H9 (cell line): ENCODE measurements at regions not wholly inside any gene's neighbourhood (a gene's known extent, or its start where the extent isn't known, plus 50 kb on each side); places are given as distances from the start of the nearest gene placed in this dataset.

Experiments
- DNase-seq: peaks from one replicate; pipeline ENCODE4 v3.0.0-alpha.2; 2017
- H2AFZ ChIP-seq: one replicate; pipeline ENCODE4 v1.6.1; 2013; ENCODE audit warnings: mild to moderate bottlenecking, low read length, control low read depth, moderate library complexity
- H2AK5ac ChIP-seq: 2 replicates; pipeline ENCODE4 v1.6.1; 2013; ENCODE audit warnings: low read length, control low read depth, mixed read lengths; ENCODE audit not compliant: insufficient read length
- H2BK120ac ChIP-seq: one replicate; pipeline ENCODE4 v1.6.1; 2013; ENCODE audit warnings: low read depth, mild to moderate bottlenecking, low read length, control low read depth, inconsistent platforms; ENCODE audit not compliant: poor library complexity, severe bottlenecking
- H2BK12ac ChIP-seq: 2 replicates; pipeline ENCODE4 v1.6.1; 2013; ENCODE audit warnings: low read length, control low read depth, mixed read lengths, low read depth; ENCODE audit not compliant: insufficient read length
- H2BK15ac ChIP-seq: 2 replicates; pipeline ENCODE4 v1.6.1; 2013; ENCODE audit warnings: low read depth, low read length, control low read depth
- H2BK20ac ChIP-seq: one replicate; pipeline ENCODE4 v1.6.1; 2013; ENCODE audit warnings: low read depth, mild to moderate bottlenecking, low read length, control low read depth, inconsistent platforms; ENCODE audit not compliant: poor library complexity, severe bottlenecking
- H2BK5ac ChIP-seq: 2 replicates; pipeline ENCODE4 v1.6.1; 2013; ENCODE audit warnings: low read length, control low read depth, mixed read lengths; ENCODE audit not compliant: insufficient read length
- H3K14ac ChIP-seq: 2 replicates; pipeline ENCODE4 v1.6.1; 2013; ENCODE audit warnings: low read length, control low read depth; ENCODE audit not compliant: insufficient read depth
- H3K18ac ChIP-seq: 2 replicates; pipeline ENCODE4 v1.6.1; 2013; ENCODE audit warnings: low read depth, mild to moderate bottlenecking, mixed read lengths, low read length, control low read depth; ENCODE audit not compliant: insufficient read length
- H3K23ac ChIP-seq: 2 replicates; pipeline ENCODE4 v1.6.1; 2013; ENCODE audit warnings: low read length, control low read depth, mixed read lengths, low read depth; ENCODE audit not compliant: insufficient read length
- H3K23me2 ChIP-seq: 2 replicates; pipeline ENCODE4 v1.6.1; 2013; ENCODE audit warnings: low read depth, mild to moderate bottlenecking, mixed read lengths, low read length, control low read depth; ENCODE audit not compliant: insufficient read length, poor library complexity, severe bottlenecking
- H3K27ac ChIP-seq: 2 replicates; pipeline ENCODE4 v1.5.1; 2013; ENCODE audit warnings: low read length, control low read depth, mixed read lengths, low read depth; ENCODE audit not compliant: insufficient read length
- H3K27me3 ChIP-seq: 2 replicates; pipeline ENCODE4 v1.6.1; 2013; ENCODE audit warnings: low read length, control low read depth, inconsistent platforms; ENCODE audit not compliant: insufficient read depth
- H3K4ac ChIP-seq: 2 replicates; pipeline ENCODE4 v1.6.1; 2013; ENCODE audit warnings: low read depth, mild to moderate bottlenecking, control low read depth, inconsistent platforms, low read length, moderate library complexity
- H3K4me1 ChIP-seq: 2 replicates; pipeline ENCODE4 v1.6.1; 2013; ENCODE audit warnings: low read length, control low read depth, inconsistent platforms; ENCODE audit not compliant: insufficient read depth
- H3K4me2 ChIP-seq: 2 replicates; pipeline ENCODE4 v1.6.1; 2013; ENCODE audit warnings: low read length, control low read depth, mixed read lengths; ENCODE audit not compliant: insufficient read length, insufficient read depth
- H3K56ac ChIP-seq: 2 replicates; pipeline ENCODE4 v1.6.1; 2013; ENCODE audit warnings: low read depth, mild to moderate bottlenecking, mixed read lengths, low read length, control low read depth; ENCODE audit not compliant: insufficient read length
- H3K79me1 ChIP-seq: 2 replicates; pipeline ENCODE4 v1.6.1; 2013; ENCODE audit warnings: low read depth, mild to moderate bottlenecking, moderate library complexity, low read length, control low read depth, inconsistent platforms; ENCODE audit not compliant: insufficient read depth, poor library complexity, severe bottlenecking
- H3K79me2 ChIP-seq: 2 replicates; pipeline ENCODE4 v1.6.1; 2013; ENCODE audit warnings: low read length, control low read depth, inconsistent platforms; ENCODE audit not compliant: insufficient read depth
- H3K9ac ChIP-seq: 2 replicates; pipeline ENCODE4 v1.6.1; 2013; ENCODE audit warnings: low read length, control low read depth, mixed read lengths; ENCODE audit not compliant: insufficient read length; ENCODE audit errors: extremely low read depth
- H3K9me3 ChIP-seq: one replicate; pipeline ENCODE4 v1.6.1; 2013; ENCODE audit warnings: low read depth, low read length, inconsistent platforms; ENCODE audit not compliant: control insufficient read depth
- H3T11ph ChIP-seq: one replicate; pipeline ENCODE4 v1.6.1; 2013; ENCODE audit warnings: mild to moderate bottlenecking, low read length, control low read depth, inconsistent platforms
- H4K20me1 ChIP-seq: one replicate; pipeline ENCODE4 v1.6.1; 2013; ENCODE audit not compliant: control insufficient read depth, insufficient read length, insufficient read depth
- H4K5ac ChIP-seq: 2 replicates; pipeline ENCODE4 v1.6.1; 2013; ENCODE audit warnings: low read depth, mild to moderate bottlenecking, mixed read lengths, low read length, control low read depth; ENCODE audit not compliant: insufficient read length
- H4K8ac ChIP-seq: replicated peaks from 2 replicates; pipeline ENCODE4 v1.6.1; 2013; ENCODE audit warnings: low read length, control low read depth, mixed read lengths, low read depth; ENCODE audit not compliant: insufficient read length
- H4K91ac ChIP-seq: 2 replicates; pipeline ENCODE4 v1.6.1; 2013; ENCODE audit warnings: low read depth, mild to moderate bottlenecking, moderate library complexity, mixed read lengths, low read length, control low read depth; ENCODE audit not compliant: insufficient read length
- H3K27ac Mint-ChIP-seq, 3 experiments: 2 replicates in 2 of 3; 3 replicates in 1 of 3; pipeline ENCODE4 v1.8.0; 2020 to 2021; ENCODE audit warnings: mixed read lengths in 3 of 3, mild to moderate bottlenecking in 1 of 3, moderate library complexity in 1 of 3
- H3K27me3 Mint-ChIP-seq: 2 replicates; pipeline ENCODE4 v1.8.0; 2021; ENCODE audit warnings: low read depth, mild to moderate bottlenecking, moderate library complexity, mixed read lengths
- H3K36me3 Mint-ChIP-seq, 3 experiments: 2 replicates in 2 of 3; 3 replicates in 1 of 3; pipeline ENCODE4 v1.8.0; 2020 to 2021; ENCODE audit warnings: low read depth in 3 of 3, mixed read lengths in 3 of 3; ENCODE audit not compliant: insufficient read depth in 1 of 3
- H3K4me1 Mint-ChIP-seq, 2 experiments: 2 replicates each; pipeline ENCODE4 v1.8.0; 2020; ENCODE audit warnings: mixed read lengths in 2 of 2
- H3K4me3 Mint-ChIP-seq, 2 experiments: 2 replicates in 1 of 2; 3 replicates in 1 of 2; pipeline ENCODE4 v1.8.0; 2020 to 2021; ENCODE audit warnings: mild to moderate bottlenecking in 2 of 2, mixed read lengths in 2 of 2, moderate library complexity in 1 of 2
- H3K9me3 Mint-ChIP-seq, 2 experiments: 2 replicates in 1 of 2; 3 replicates in 1 of 2; pipeline ENCODE4 v1.8.0; 2020; ENCODE audit warnings: mild to moderate bottlenecking in 2 of 2, mixed read lengths in 2 of 2, moderate library complexity in 1 of 2
- CTCF ChIP-seq: fragments of 200-600 bp; sonication (generic); conservative IDR thresholded peaks from 3 replicates; pipeline ENCODE4 v1.8.0; 2021; ENCODE audit warnings: antibody characterized with exemption, mild to moderate bottlenecking
- WGBS: extraction: QIAGEN DNeasy Blood & Tissue Kit; methylation state at CpG from one replicate; pipeline ENCODE4 v1.1.7; 2013; ENCODE audit warnings: missing lambda C conversion rate, low lambda C conversion rate, mixed read lengths; ENCODE audit not compliant: insufficient read length; ENCODE audit errors: extremely low coverage; 5-methylcytosine and 5-hydroxymethylcytosine counted together

- no peak overlapping the region for H3K4me3 Mint-ChIP-seq
- no peak overlapping the region for H2AK5ac ChIP-seq
- no peak overlapping the region for H2BK12ac ChIP-seq
- no peak overlapping the region for H3K4ac ChIP-seq
- no peak overlapping the region for H3K9ac ChIP-seq
- no peak overlapping the region for H3K18ac ChIP-seq
- H4K5ac ChIP-seq, result no peak overlapping the region
- no peak overlapping the region for H2BK120ac ChIP-seq
- no peaks in the 10 kb centered on the region for H3K79me1 ChIP-seq
- no peak overlapping the region for H3K56ac ChIP-seq
- H4K20me1 ChIP-seq, result no peaks in the 10 kb centered on the region
- no peaks in the 10 kb centered on the region for H3K79me2 ChIP-seq
- no peaks in the 10 kb centered on the region for H3K9me3 ChIP-seq
- no peak overlapping the region for H3K27ac ChIP-seq
- no peak overlapping the region for H3T11ph ChIP-seq
- no peaks in the 10 kb centered on the region; the same call in 1 of the 2 replicates for H3K4me1 ChIP-seq
- peaks cover 33 to 42% of the 10 kb centered on the region in 2 experiments for H3K4me1 Mint-ChIP-seq
- no peak for TF ChIP-seq CTCF
- H2BK5ac ChIP-seq, result no peak overlapping the region
- DNase-seq, result no peak
- no peak overlapping the region for H2AFZ ChIP-seq
- no peaks in the 10 kb centered on the region; the same call in 1 of the 2 replicates for H3K27me3 Mint-ChIP-seq
- H4K8ac ChIP-seq, result no peak overlapping the region
- H4K91ac ChIP-seq, result no peak overlapping the region
- no peak overlapping the region for H3K14ac ChIP-seq
- no peak overlapping the region for H3K27ac Mint-ChIP-seq
- H3K36me3 Mint-ChIP-seq, result peaks cover 2 to 4% (median 2%) of the 10 kb centered on the region in 3 experiments; a peak in 1 of 7 replicates
- H2BK15ac ChIP-seq, result no peak overlapping the region
- WGBS, result no CpG with 5 or more reads among the region's 4 CpGs
- no peak overlapping the region for H3K23ac ChIP-seq
- H3K4me2 ChIP-seq, result no peak overlapping the region
- H3K9me3 Mint-ChIP-seq, result no peaks in the 10 kb centered on the region; a peak in 3 of 5 replicates
- H3K23me2 ChIP-seq, result no peaks in the 10 kb centered on the region
- H3K27me3 ChIP-seq, result no peaks in the 10 kb centered on the region
- no peak overlapping the region for H2BK20ac ChIP-seq
These were observed 702.4 kb downstream of the TUSC7 start for GRCh38 chr3:117411971-117412370.
